ENCODE measurements at regions not wholly inside any gene's neighbourhood (a gene's known extent, or its start where the extent isn't known, plus 50 kb on each side); places are given as distances from the start of the nearest gene placed in this dataset.

DNA sequence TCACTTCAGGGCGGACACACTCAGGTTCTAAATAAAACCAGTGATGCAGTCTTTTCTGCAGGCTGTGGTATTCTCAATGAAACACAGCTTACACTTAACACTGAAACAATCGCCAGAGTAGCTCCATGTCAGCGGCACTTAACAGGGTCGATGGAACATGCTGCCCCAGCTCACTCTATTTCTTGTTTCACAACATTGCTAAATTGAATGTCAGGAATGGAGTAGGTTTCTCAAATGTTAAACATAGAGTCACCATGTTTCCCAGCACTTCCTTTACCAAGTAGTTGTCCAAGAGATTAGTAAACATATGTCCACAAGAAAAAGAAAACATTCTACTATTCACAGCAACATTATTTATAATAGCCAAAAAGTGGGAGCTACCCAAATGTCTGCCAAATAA, 306.9 kb downstream of the SLITRK6 start:
- TF ChIP-seq CTCF (IDR thresholded peaks at IDR 0.05), result no peak
- no peak for TF ChIP-seq POLR2A (IDR thresholded peaks at IDR 0.05)
